ENCODE measurements at regions not wholly inside any gene's neighbourhood (a gene's known extent, or its start where the extent isn't known, plus 50 kb on each side); places are given as distances from the start of the nearest gene placed in this dataset.

- Histone ChIP-seq H2AFZ (ENCODE audit: low read length) (no peak overlapping the region), H3K36me3 (ENCODE audit: insufficient read depth, low read length) (no peaks in the 10 kb centered on the region), H3K27me3 (ENCODE audit: low read length) (no peaks in the 10 kb centered on the region), H4K20me1 (ENCODE audit: insufficient read depth, low read depth, low read length) (no peaks in the 10 kb centered on the region), H3K9ac (ENCODE audit: low read length) (no peak overlapping the region), H3K79me2 (ENCODE audit: low read length) (no peaks in the 10 kb centered on the region), H3K4me1 (ENCODE audit: low read length) (no peaks in the 10 kb centered on the region), H3K27ac (ENCODE audit: low read length) (no peak overlapping the region), H3K4me2 (ENCODE audit: low read depth, low read length, poor library complexity, severe bottlenecking) (no peak overlapping the region), H3K9me2 (replicated peaks; ENCODE audit: insufficient read depth, low read length) (no peaks in the 10 kb centered on the region), H3K9me3 (ENCODE audit: low read length) (peaks cover 25% of the 10 kb centered on the region), H3K4me3 (ENCODE audit: low read length) (no peak overlapping the region)
- DNase-seq = no peak
Observed at GRCh38 chrX:87045352-87045751, 472.2 kb upstream of the KLHL4 start.

DNA sequence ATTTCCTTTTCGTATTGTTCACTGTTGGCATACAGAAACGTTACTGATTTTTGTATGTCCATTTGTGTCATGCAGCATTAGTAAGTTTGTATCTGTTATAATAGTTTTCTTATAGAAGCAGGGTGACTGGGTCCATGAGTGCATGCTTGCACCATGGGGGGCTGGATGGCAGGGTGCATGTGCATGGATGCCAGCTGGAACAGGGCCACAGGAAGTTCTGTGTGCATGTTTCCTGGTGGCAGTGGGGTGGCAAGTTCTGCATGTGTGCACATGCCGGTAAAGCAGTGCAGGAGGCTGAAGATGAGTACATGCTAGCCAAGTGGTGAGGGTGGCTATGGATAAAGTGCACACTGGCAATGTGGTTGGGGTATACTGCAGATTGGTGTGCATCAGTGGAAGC, 468.0 kb upstream of the KLHL4 start:
- Histone ChIP-seq H3K27ac (ENCODE audit: low read length) (no peak overlapping the region), H3K9me3 (ENCODE audit: low read length) (peaks cover 12% of the 10 kb centered on the region), H3K4me2 (ENCODE audit: low read depth, low read length, poor library complexity, severe bottlenecking) (no peak overlapping the region), H3K79me2 (ENCODE audit: low read length) (no peaks in the 10 kb centered on the region), H3K4me3 (ENCODE audit: low read length) (no peak overlapping the region), H3K27me3 (ENCODE audit: low read length) (no peaks in the 10 kb centered on the region), H2AFZ (ENCODE audit: low read length) (no peak overlapping the region), H3K36me3 (ENCODE audit: insufficient read depth, low read length) (no peaks in the 10 kb centered on the region), H3K9ac (ENCODE audit: low read length) (no peak overlapping the region), H3K9me2 (replicated peaks; ENCODE audit: insufficient read depth, low read length) (no peaks in the 10 kb centered on the region), H4K20me1 (ENCODE audit: insufficient read depth, low read depth, low read length) (no peaks in the 10 kb centered on the region), H3K4me1 (ENCODE audit: low read length) (no peaks in the 10 kb centered on the region)
- no peak for DNase-seq

DNA sequence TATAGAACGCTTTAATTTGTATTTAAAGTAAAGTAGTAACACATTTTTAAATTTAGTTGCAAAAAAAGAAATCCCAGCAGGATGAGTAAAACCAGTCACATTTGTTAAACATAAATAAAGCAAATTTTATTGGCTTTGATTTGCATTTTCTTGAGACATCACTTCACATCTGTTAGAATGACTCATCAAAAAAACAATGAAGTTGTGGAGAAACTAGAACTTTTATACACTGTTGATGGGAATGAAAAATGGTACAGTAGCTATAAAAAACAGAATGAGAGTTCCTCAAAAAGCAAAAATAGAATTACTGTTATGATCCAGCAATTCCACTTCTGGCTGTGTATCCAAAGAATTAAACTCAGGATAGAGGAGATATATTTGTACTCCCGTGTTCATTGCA, 454.0 kb upstream of the KLHL4 start:
- no peak for DNase-seq
- Histone ChIP-seq H3K9me3 (ENCODE audit: low read length) (peaks cover 16% of the 10 kb centered on the region), H3K4me2 (ENCODE audit: low read depth, low read length, poor library complexity, severe bottlenecking) (no peak overlapping the region), H2AFZ (ENCODE audit: low read length) (no peak overlapping the region), H4K20me1 (ENCODE audit: insufficient read depth, low read depth, low read length) (no peaks in the 10 kb centered on the region), H3K79me2 (ENCODE audit: low read length) (no peaks in the 10 kb centered on the region), H3K36me3 (ENCODE audit: insufficient read depth, low read length) (no peaks in the 10 kb centered on the region), H3K9ac (ENCODE audit: low read length) (no peak overlapping the region), H3K4me3 (ENCODE audit: low read length) (no peak overlapping the region), H3K9me2 (replicated peaks; ENCODE audit: insufficient read depth, low read length) (no peaks in the 10 kb centered on the region), H3K27me3 (ENCODE audit: low read length) (no peaks in the 10 kb centered on the region), H3K4me1 (ENCODE audit: low read length) (no peaks in the 10 kb centered on the region), H3K27ac (ENCODE audit: low read length) (no peak overlapping the region)

DNA sequence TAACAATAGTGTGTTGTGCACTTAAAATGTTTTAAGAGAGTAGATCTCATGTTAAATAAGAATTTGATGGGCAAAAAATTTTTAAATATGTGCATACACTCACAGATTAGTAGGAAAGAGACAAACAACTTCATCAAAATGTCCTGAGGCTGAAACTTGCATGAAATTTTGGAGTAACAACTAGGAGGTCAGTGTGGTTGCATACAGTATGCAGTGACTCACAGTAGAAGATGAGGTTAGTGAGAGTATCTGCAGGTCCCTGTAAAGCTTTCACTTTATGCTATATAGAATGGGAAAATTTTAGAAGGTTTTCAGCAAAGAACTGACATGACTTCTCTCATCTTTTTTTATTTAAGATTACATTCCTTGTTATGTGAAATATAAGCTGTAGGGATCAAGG, 453.1 kb upstream of the KLHL4 start:
- Histone ChIP-seq H2AFZ (ENCODE audit: low read length) (no peak overlapping the region), H3K9me2 (replicated peaks; ENCODE audit: insufficient read depth, low read length) (no peaks in the 10 kb centered on the region), H3K27ac (ENCODE audit: low read length) (no peak overlapping the region), H3K27me3 (ENCODE audit: low read length) (no peaks in the 10 kb centered on the region), H3K9ac (ENCODE audit: low read length) (no peak overlapping the region), H3K79me2 (ENCODE audit: low read length) (no peaks in the 10 kb centered on the region), H3K4me3 (ENCODE audit: low read length) (no peak overlapping the region), H4K20me1 (ENCODE audit: insufficient read depth, low read depth, low read length) (no peaks in the 10 kb centered on the region), H3K4me2 (ENCODE audit: low read depth, low read length, poor library complexity, severe bottlenecking) (no peak overlapping the region), H3K9me3 (ENCODE audit: low read length) (peaks cover 17% of the 10 kb centered on the region), H3K4me1 (ENCODE audit: low read length) (no peaks in the 10 kb centered on the region), H3K36me3 (ENCODE audit: insufficient read depth, low read length) (no peaks in the 10 kb centered on the region)
- DNase-seq = no peak

DNA sequence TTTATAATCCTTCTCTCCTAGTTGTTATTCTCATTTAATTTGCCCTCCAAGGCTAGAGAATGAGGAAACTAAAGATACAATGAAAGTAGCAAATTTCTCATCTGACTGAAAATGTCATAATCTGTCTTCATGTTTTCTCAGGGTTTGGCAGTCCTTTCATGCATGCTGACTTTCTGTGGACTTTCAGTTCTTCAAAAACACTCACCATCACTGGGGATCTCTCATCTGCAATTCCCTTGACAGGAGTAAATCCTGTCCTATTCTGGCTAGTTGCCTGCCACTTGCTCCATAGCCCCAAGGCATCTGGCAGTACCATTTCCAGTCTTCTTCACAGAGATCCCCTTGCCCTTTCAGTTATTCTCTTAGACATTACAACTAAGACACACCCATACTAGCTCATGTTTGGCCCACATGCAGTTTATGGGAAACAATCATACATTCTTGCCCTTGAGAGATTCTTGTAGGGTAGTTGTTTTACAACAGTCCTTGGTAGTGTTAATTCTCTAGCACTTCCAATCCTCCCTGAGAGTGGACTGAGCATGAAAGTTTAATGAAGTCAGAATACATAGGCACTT, 449.7 kb upstream of the KLHL4 start:
- H3K9ac ChIP-seq (ENCODE audit: low read length) = no peak overlapping the region
- no peak overlapping the region for H3K4me2 ChIP-seq (ENCODE audit: low read depth, low read length, poor library complexity, severe bottlenecking)
- no peaks in the 10 kb centered on the region for H3K4me1 ChIP-seq (ENCODE audit: low read length)
- no peaks in the 10 kb centered on the region for H3K36me3 ChIP-seq (ENCODE audit: insufficient read depth, low read length)
- no peak overlapping the region for H2AFZ ChIP-seq (ENCODE audit: low read length)
- H3K4me3 ChIP-seq (ENCODE audit: low read length) = no peak overlapping the region
- H3K9me3 ChIP-seq (ENCODE audit: low read length) = peaks cover 26% of the 10 kb centered on the region
- no peaks in the 10 kb centered on the region for H3K9me2 ChIP-seq (replicated peaks; ENCODE audit: insufficient read depth, low read length)
- no peaks in the 10 kb centered on the region for H4K20me1 ChIP-seq (ENCODE audit: insufficient read depth, low read depth, low read length)
- no peaks in the 10 kb centered on the region for H3K27me3 ChIP-seq (ENCODE audit: low read length)
- H3K79me2 ChIP-seq (ENCODE audit: low read length) = no peaks in the 10 kb centered on the region
- no peak for DNase-seq
- H3K27ac ChIP-seq (ENCODE audit: low read length) = no peak overlapping the region

GRCh38 chrX:87078231-87078630, 439.4 kb upstream of the KLHL4 start:
- H3K4me2 ChIP-seq (ENCODE audit: low read depth, low read length, poor library complexity, severe bottlenecking) = no peak overlapping the region
- no peak overlapping the region for H3K9ac ChIP-seq (ENCODE audit: low read length)
- H3K4me1 ChIP-seq (ENCODE audit: low read length) = no peaks in the 10 kb centered on the region
- H3K27me3 ChIP-seq (ENCODE audit: low read length) = no peaks in the 10 kb centered on the region
- DNase-seq = no peak
- no peaks in the 10 kb centered on the region for H3K36me3 ChIP-seq (ENCODE audit: insufficient read depth, low read length)
- H4K20me1 ChIP-seq (ENCODE audit: insufficient read depth, low read depth, low read length) = no peaks in the 10 kb centered on the region
- no peak overlapping the region for H3K4me3 ChIP-seq (ENCODE audit: low read length)
- H3K79me2 ChIP-seq (ENCODE audit: low read length) = no peaks in the 10 kb centered on the region
- no peak overlapping the region for H3K27ac ChIP-seq (ENCODE audit: low read length)
- peaks cover 27% of the 10 kb centered on the region for H3K9me3 ChIP-seq (ENCODE audit: low read length)
- H3K9me2 ChIP-seq (replicated peaks; ENCODE audit: insufficient read depth, low read length) = no peaks in the 10 kb centered on the region
- H2AFZ ChIP-seq (ENCODE audit: low read length) = no peak overlapping the region

DNA sequence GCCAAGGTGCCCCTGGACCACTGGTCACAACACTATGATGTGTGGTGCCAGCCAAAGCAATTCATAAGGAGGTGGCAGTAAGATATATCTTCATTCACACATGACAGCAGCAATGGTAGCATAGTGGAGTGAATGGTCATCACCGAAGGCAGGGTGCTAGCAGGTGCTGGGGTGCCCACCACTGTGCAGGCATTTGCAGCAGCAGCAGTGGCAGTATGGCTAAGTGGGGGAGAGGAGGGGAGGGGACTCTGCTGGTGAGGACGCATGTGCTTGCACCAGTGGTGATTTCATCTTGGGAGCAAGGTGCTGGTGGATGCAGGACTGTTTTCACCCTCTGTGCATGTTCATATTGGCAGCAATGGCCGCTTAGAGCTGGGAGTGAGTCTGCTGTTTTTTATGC, 419.1 kb upstream of the KLHL4 start:
- Histone ChIP-seq H3K79me2 (ENCODE audit: low read length) (no peaks in the 10 kb centered on the region), H3K9me2 (replicated peaks; ENCODE audit: insufficient read depth, low read length) (no peaks in the 10 kb centered on the region; the same call in 1 of the 2 replicates), H3K9ac (ENCODE audit: low read length) (no peak overlapping the region), H3K36me3 (ENCODE audit: insufficient read depth, low read length) (no peaks in the 10 kb centered on the region), H2AFZ (ENCODE audit: low read length) (no peak overlapping the region), H3K9me3 (ENCODE audit: low read length) (peaks cover 38% of the 10 kb centered on the region), H3K4me3 (ENCODE audit: low read length) (no peak overlapping the region), H3K4me1 (ENCODE audit: low read length) (no peaks in the 10 kb centered on the region), H3K4me2 (ENCODE audit: low read depth, low read length, poor library complexity, severe bottlenecking) (no peak overlapping the region), H4K20me1 (ENCODE audit: insufficient read depth, low read depth, low read length) (no peaks in the 10 kb centered on the region), H3K27me3 (ENCODE audit: low read length) (no peaks in the 10 kb centered on the region), H3K27ac (ENCODE audit: low read length) (no peak overlapping the region)
- no peak for DNase-seq

DNA sequence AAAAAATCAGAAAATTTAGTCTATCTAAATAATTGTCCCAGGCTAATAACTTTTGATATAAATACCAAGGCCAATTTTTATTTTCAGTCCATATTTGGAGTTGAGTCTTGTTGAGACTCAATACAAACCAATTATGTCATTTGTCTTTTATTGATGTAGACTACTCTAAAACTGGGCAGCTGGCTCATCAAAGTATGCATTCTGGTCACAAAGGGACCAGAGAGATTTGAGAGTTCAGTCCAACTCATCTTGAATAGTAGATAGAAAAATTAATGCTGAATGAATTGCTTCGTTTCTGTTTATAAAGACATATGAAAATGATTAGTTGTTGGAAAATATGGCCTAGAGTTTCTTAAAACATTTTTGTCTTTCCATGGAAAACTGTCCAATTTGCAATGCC, 412.5 kb upstream of the KLHL4 start:
- no peak for DNase-seq
- Histone ChIP-seq H2AFZ (ENCODE audit: low read length) (no peak overlapping the region), H3K36me3 (ENCODE audit: insufficient read depth, low read length) (no peaks in the 10 kb centered on the region), H3K4me2 (ENCODE audit: low read depth, low read length, poor library complexity, severe bottlenecking) (no peak overlapping the region), H3K9me2 (replicated peaks; ENCODE audit: insufficient read depth, low read length) (no peaks in the 10 kb centered on the region; the same call in 1 of the 2 replicates), H3K27ac (ENCODE audit: low read length) (no peak overlapping the region), H4K20me1 (ENCODE audit: insufficient read depth, low read depth, low read length) (no peaks in the 10 kb centered on the region), H3K9ac (ENCODE audit: low read length) (no peak overlapping the region), H3K79me2 (ENCODE audit: low read length) (no peaks in the 10 kb centered on the region), H3K4me1 (ENCODE audit: low read length) (no peaks in the 10 kb centered on the region), H3K27me3 (ENCODE audit: low read length) (no peaks in the 10 kb centered on the region), H3K9me3 (ENCODE audit: low read length) (peaks cover 23% of the 10 kb centered on the region), H3K4me3 (ENCODE audit: low read length) (no peak overlapping the region)

DNA sequence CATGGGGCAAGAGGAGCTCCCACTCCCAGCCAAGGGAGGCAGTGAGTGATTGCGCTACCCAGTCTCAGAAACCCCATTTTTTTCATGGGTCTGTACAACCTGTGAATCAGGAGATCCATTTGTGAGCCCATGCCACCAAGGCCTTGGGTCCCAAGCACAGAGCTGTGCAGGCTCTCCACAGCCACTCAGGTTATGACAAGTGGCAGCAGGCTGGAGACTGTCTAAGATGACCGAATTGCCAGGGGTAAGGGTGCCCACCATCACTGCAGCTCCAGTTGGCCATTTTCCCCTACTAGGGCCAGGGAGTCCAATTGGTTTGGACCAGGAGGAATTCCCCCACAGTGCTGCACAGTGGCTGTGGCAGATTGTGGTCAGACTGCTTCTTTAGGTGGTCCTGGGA, 407.5 kb upstream of the KLHL4 start:
- Histone ChIP-seq H2AFZ (ENCODE audit: low read length) (no peak overlapping the region), H4K20me1 (ENCODE audit: insufficient read depth, low read depth, low read length) (no peaks in the 10 kb centered on the region), H3K9me3 (ENCODE audit: low read length) (peaks cover 23% of the 10 kb centered on the region), H3K4me1 (ENCODE audit: low read length) (no peaks in the 10 kb centered on the region), H3K9me2 (replicated peaks; ENCODE audit: insufficient read depth, low read length) (no peaks in the 10 kb centered on the region), H3K27me3 (ENCODE audit: low read length) (no peaks in the 10 kb centered on the region), H3K79me2 (ENCODE audit: low read length) (no peaks in the 10 kb centered on the region), H3K4me3 (ENCODE audit: low read length) (no peak overlapping the region), H3K36me3 (ENCODE audit: insufficient read depth, low read length) (no peaks in the 10 kb centered on the region), H3K4me2 (ENCODE audit: low read depth, low read length, poor library complexity, severe bottlenecking) (no peak overlapping the region), H3K9ac (ENCODE audit: low read length) (no peak overlapping the region), H3K27ac (ENCODE audit: low read length) (no peak overlapping the region)
- no peak for DNase-seq

Data from Karpas-422 (cell line).